ENCODE measurements at regions not wholly inside any gene's neighbourhood (a gene's known extent, or its start where the extent isn't known, plus 50 kb on each side); places are given as distances from the start of the nearest gene placed in this dataset.

DNA sequence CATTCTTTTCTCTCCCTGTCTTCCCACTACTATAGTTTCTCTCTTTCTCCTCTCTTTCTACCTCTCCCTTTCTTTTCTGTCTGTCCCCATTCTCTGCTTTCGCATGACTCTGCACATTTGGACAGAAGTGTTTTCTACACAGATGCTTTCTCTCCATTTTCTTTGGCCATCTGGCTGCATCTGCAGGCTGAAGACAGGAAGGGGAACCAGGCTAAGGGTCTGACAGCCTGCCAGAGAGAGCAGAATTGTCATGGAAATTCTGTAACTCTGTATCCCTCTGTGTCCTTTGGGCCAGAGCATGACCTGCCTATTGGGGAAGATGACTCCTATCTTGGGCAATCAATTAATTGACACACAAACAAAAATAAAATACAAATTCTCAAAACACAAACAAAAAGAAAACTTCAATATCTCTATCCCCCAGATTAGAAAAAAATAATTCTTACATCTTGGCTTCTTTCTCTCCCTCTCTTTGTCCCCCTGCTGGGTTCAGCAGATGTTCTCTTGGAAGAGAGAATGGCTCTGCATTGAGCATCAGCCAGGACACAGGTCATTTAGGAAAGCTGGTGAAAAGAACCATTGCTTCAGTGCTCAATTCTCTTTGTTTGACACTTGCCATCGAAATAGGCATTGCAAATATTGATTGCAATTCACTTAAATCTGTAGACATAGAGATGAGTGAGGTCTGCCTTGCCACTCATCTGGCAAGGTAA lies 415.9 kb upstream of the KLF4 start:
- Mint-ChIP-seq H3K4me1 (no peaks in the 10 kb centered on the region), H3K27me3 (no peaks in the 10 kb centered on the region), H3K4me3 (no peak overlapping the region), H3K9me3 (no peaks in the 10 kb centered on the region), H3K36me3 (ENCODE audit: low read depth) (no peaks in the 10 kb centered on the region), H3K27ac (no peak overlapping the region)
- no peak for DNase-seq
- ATAC-seq: no peak

DNA sequence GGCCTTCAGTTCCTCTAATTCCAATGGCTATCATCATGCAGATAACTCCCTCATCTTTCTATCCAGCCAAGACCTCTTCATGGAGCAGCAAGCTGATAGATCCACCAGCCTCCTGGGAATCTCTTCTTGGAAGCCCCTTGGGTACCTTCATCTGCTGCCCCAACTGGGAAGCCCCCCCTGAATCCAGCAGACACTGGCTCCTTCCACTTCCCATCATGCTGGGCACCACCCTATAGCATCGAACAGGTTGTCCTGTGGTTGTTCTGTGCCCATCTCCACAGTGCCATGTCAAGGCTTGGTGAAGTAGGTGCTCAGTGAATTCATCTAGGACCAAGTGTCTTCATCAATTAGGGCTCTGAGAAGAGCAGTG lies 410.4 kb upstream of the KLF4 start:
- no peak for DNase-seq
- Mint-ChIP-seq H3K27me3 (no peaks in the 10 kb centered on the region), H3K4me3 (no peak overlapping the region), H3K4me1 (no peaks in the 10 kb centered on the region), H3K36me3 (ENCODE audit: low read depth) (no peaks in the 10 kb centered on the region), H3K27ac (no peak overlapping the region), H3K9me3 (no peaks in the 10 kb centered on the region)
- no peak for ATAC-seq

DNA sequence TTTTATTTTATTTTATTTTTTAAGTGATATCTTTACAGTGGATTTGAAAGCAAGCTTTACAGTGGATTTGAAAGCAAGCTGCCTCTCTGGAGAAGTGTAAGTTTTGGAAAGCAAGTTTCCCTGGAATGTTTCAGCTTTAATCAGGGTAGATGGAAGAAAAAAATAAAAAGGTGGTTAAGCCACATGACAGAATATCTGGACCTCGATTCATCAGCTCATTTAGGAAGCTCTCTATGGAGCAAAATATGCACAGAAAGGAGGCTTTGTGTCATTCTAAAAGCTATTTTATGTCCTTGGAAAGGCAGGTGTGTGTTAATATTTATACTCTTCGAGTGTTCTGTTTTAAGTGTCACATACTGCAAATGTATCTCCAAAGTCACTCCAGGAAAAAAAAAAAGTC lies 409.2 kb upstream of the KLF4 start:
- Mint-ChIP-seq H3K27me3 (no peaks in the 10 kb centered on the region), H3K4me1 (no peaks in the 10 kb centered on the region), H3K36me3 (ENCODE audit: low read depth) (no peaks in the 10 kb centered on the region), H3K27ac (no peak overlapping the region), H3K4me3 (no peak overlapping the region), H3K9me3 (no peaks in the 10 kb centered on the region)
- no peak for ATAC-seq
- DNase-seq: no peak

DNA sequence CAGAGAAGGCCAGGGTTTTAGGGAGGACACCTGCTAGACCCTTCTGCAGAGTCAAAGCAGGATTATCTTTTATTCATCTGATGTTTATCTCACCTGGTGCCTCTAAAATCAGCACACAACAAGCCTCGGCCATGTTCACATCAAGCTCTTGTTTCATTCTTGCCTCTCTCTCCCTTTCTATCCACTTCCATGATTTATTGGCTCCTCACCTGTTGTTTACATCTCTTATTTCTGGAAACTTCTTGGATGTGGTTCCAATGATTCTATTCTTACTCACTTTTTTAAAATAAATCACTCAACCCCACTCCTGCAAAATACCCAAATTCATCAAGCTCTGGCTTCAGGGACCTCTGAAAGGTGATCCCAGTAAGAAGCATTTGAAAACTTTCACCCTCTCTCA lies 407.0 kb upstream of the KLF4 start:
- Mint-ChIP-seq H3K36me3 (ENCODE audit: low read depth) (no peaks in the 10 kb centered on the region), H3K27ac (no peak overlapping the region), H3K9me3 (peaks cover 3% of the 10 kb centered on the region), H3K4me3 (no peak overlapping the region), H3K4me1 (no peaks in the 10 kb centered on the region), H3K27me3 (no peaks in the 10 kb centered on the region)
- no peak for ATAC-seq
- DNase-seq: no peak

DNA sequence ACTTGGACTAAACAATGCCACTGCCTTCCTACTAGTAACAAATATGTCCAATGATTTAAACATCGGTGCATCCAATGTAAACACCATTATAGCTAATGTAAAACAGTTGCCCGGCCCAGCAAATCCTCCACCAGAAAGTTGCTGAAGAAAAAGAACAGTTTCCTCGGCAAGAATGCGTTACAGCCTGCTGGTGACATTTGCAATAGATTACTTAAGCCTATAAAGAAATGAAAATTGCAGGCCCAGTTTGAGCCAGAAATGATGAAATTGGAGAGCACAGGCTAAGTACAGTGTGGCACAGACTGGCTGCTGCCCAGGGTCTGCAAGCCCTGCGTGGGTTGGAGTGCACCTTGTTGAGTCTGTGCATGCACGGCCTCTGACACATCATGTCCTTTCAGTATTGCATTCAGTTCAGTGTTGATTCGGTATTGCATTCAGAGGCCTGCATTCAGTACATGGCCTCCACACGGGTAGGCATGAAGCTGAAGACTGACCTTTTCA lies 406.0 kb upstream of the KLF4 start:
- Mint-ChIP-seq H3K36me3 (ENCODE audit: low read depth) (no peaks in the 10 kb centered on the region), H3K4me1 (no peaks in the 10 kb centered on the region), H3K27ac (no peak overlapping the region), H3K27me3 (no peaks in the 10 kb centered on the region), H3K4me3 (no peak overlapping the region), H3K9me3 (peaks cover 3% of the 10 kb centered on the region)
- DNase-seq (no peak), ATAC-seq (no peak)

DNA sequence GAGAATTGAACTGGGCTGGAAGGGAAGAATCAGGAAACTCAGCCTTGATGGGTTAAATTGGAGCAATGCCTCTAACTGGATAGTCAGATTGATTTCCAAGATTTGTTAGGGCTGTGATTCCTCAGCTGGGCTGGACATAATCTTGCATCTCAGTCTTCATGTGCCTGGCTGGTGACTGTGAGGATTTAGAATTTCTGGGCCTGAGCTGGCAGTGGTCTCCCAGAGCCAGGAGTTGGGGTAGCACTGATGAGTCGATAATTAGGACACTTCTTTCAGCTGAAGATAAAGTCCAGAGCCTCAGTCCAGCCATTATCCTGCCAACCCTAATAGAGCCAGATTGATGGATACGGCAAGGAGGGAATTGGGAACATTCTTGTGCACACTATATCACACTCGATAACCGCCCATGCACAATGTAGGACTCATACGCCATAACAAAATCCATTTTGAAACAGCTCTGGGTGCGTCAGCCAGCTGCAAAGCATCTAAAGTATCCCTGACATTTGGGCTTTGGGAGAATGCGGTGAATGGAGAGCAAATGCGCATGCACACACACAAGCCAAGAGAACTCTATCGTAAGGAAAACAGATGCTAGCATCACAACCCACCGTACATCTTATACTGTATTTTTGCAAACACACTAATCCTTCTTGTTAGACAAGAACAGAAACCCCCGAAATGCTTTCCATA lies 405.1 kb upstream of the KLF4 start:
- Mint-ChIP-seq H3K27ac (no peak overlapping the region), H3K4me3 (no peak overlapping the region), H3K27me3 (no peaks in the 10 kb centered on the region), H3K36me3 (ENCODE audit: low read depth) (no peaks in the 10 kb centered on the region), H3K4me1 (no peaks in the 10 kb centered on the region), H3K9me3 (peaks cover 3% of the 10 kb centered on the region)
- ATAC-seq (no peak), DNase-seq (no peak)

DNA sequence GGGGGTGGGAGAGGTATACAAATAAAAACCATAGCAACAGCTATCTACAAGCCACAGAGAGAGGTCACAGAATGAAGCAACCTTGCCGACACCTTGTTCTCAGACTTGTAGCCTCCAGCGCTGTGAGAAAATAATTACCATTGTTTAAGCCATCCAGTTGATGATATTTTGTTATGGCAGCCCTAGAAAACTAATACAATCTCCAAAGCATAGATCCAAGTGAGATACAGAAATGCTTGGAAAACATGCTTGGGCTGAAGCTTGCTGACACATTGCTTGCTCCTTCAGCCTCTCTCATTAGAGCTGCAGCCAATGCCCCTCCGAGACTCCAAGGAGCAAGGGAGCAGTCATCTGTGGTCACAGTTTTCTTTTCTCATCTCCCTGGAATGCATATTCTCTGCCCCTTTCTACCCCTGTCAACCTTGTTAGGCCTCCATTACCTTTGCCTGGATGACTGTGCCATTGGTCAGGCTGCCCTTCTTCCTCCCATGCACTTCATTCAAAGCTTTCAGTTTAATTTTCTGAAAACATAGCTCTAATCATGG lies 401.4 kb upstream of the KLF4 start:
- ATAC-seq: no peak
- DNase-seq: no peak
- peaks cover 3% of the 10 kb centered on the region for H3K9me3 Mint-ChIP-seq
- H3K27ac Mint-ChIP-seq: no peak overlapping the region
- no peak overlapping the region for H3K4me3 Mint-ChIP-seq
- H3K4me1 Mint-ChIP-seq: no peaks in the 10 kb centered on the region
- no peaks in the 10 kb centered on the region for H3K27me3 Mint-ChIP-seq
- H3K36me3 Mint-ChIP-seq (ENCODE audit: low read depth): no peaks in the 10 kb centered on the region

DNA sequence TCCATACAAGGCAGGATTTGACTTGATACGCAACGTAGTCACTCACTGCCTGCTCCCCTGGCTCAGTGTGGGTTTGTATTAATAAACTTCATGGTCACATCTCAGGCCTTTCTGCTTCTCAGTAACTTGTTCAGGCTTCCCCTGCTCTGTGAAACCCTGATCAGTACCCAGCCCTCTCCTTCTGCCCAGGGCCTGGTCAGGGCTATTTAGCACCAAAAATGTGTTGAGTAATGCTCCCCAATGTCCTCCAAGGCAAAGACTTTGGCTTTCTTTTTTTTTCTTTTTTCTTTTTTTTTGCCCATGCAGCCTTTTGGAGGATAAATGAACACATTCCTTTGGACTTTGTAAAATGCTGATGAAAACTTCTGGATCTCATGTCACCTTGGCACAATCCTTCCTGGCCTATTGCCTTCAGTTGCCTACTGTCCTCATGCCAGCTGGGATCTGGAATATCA lies 399.2 kb upstream of the KLF4 start:
- Mint-ChIP-seq H3K27me3 (no peaks in the 10 kb centered on the region), H3K4me3 (no peak overlapping the region), H3K27ac (no peak overlapping the region), H3K4me1 (peaks cover 3% of the 10 kb centered on the region), H3K9me3 (peaks cover 3% of the 10 kb centered on the region), H3K36me3 (ENCODE audit: low read depth) (no peaks in the 10 kb centered on the region)
- DNase-seq: no peak
- no peak for ATAC-seq

DNA sequence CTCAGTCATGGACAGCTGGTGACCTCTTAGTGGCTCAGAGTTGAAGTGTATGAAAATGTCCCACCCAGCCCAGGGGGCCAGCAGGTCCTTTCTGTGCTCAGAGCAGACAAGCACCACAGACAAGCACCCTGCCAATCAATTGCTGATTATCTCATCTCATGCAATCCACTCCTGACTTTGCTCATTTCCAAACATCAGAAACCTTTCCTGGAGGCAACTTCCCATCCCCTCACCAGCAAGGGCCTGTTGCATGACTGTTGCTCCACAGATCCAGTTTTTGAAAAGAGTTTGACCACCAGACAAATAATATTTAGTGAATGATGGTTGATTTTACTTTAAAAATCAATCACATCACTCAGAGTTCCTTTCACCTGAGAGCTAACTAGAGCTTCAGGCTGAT lies 397.3 kb upstream of the KLF4 start:
- H3K27ac Mint-ChIP-seq: no peak overlapping the region
- ATAC-seq: no peak
- no peak for DNase-seq

DNA sequence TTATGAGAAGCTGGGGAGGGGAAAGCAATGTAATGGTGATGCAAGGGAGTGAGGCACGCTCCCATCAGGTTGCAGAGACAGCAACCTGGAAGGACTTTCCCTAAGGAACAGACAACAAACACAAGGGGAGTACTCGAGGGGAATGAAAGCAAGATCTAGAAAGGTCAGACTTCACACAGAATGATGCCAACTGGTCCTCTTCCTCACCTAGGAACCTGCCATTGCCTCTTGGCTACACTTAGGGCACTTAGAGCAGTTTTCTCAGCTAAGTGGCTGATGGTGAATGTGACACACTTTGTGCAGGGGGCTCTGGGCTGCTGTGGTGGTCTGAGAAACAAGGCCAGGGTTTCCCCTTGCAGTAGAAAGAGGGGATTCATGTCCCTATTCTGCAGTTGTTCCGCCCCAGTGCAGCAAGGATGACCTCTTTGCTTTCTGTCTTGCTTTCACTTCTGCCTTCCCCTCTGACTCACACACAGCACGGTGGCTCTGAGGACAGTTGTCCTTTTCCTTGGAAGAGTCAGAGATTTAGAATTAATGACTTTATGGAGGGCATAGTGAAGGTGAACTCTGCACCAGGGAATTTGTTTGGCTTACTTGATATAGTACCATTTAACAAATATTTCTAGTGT lies 394.0 kb upstream of the KLF4 start:
- H3K36me3 Mint-ChIP-seq (ENCODE audit: low read depth): no peaks in the 10 kb centered on the region
- ATAC-seq: no peak
- H3K4me1 Mint-ChIP-seq: peaks cover 5% of the 10 kb centered on the region
- peaks cover 3% of the 10 kb centered on the region for H3K9me3 Mint-ChIP-seq
- H3K4me3 Mint-ChIP-seq: no peak overlapping the region
- H3K27me3 Mint-ChIP-seq: peaks cover 2% of the 10 kb centered on the region
- no peak for DNase-seq
- no peak overlapping the region for H3K27ac Mint-ChIP-seq

More for the DNA sequence above, 397.3 kb upstream of the KLF4 start:
- H3K9me3 Mint-ChIP-seq: peaks cover 2% of the 10 kb centered on the region
- no peaks in the 10 kb centered on the region for H3K36me3 Mint-ChIP-seq (ENCODE audit: low read depth)
- peaks cover 5% of the 10 kb centered on the region for H3K4me1 Mint-ChIP-seq
- no peaks in the 10 kb centered on the region for H3K27me3 Mint-ChIP-seq
- no peak overlapping the region for H3K4me3 Mint-ChIP-seq

DNA sequence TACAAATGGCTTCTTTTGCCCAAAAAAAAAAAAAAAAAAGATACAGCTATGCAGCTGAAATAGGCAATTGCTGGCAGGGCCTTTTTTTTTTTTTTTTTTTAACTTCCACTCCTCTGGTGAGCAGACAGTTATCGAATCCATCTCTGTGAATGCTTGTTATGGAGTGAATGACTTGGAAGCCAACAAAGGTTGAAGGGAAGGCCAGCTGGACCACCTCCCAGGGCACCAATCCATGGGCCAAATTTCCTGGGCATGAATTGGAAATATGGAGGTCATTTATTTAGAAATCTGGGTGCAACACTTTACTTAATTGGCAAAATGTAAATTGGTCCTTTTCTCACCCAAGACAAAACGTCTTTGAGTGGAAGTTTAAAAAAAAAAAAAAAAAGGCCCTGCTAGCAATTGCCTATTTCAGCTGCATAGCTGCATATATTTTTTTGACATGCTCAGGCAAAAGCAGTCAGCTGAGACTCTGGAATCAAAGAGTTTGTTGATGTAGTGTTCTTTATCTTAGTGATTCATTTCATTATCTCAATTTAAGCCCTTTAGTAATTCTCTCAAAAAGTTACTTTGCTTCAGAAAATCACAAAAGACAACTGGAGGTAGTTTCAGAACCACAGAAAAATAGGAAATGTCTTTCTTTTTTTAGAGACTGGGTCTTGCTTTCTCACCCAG lies 392.2 kb upstream of the KLF4 start:
- ATAC-seq (no peak), DNase-seq (no peak)
- H3K9me3 Mint-ChIP-seq: peaks cover 3% of the 10 kb centered on the region
- no peaks in the 10 kb centered on the region for H3K36me3 Mint-ChIP-seq (ENCODE audit: low read depth)
- H3K4me1 Mint-ChIP-seq: peaks cover 5% of the 10 kb centered on the region
- H3K4me3 Mint-ChIP-seq: no peak overlapping the region
- no peak overlapping the region for H3K27ac Mint-ChIP-seq
- peaks cover 2% of the 10 kb centered on the region for H3K27me3 Mint-ChIP-seq

DNA sequence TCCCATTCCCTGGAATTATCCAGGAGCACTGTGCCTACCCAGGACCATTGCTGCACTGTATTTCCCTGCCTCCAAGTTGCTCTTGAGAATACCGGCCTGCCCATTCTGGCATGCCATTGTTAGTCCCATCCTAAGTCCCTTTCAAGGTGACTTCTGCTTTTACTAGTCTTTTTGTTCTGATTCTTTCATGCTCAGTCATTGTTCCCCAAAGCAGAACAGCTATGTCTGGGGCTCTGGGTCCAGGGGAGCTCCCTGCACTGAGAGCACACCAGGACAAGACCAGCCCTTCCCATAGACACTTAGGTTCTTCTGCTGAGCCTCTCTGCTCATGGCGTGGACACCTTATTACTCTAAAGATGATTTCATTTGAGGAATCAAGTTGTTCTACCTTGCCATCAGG lies 388.9 kb upstream of the KLF4 start:
- Mint-ChIP-seq H3K4me1 (peaks cover 15% of the 10 kb centered on the region), H3K27me3 (peaks cover 2% of the 10 kb centered on the region), H3K27ac (no peak overlapping the region), H3K4me3 (no peak overlapping the region), H3K36me3 (ENCODE audit: low read depth) (no peaks in the 10 kb centered on the region), H3K9me3 (peaks cover 3% of the 10 kb centered on the region)
- DNase-seq: no peak
- no peak for ATAC-seq

DNA sequence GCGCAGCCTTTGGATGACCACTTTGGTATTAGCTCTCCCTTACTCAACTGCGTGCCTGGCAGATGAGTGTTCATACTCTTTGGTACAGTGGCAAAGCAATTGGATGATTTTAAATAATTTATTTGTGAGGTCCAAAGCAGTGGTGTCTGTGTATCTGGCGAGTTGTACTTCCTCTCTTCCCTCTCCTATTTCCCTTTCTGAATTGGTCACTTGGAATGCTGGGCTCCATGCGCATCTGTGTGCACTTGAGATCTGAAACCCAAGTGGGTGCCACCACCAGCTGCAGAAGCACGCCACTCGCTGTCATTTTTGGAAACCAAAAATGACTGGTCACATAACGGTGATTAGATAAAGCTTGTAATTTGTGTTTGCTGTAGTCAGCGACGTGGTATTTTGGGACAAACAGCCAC lies 386.0 kb upstream of the KLF4 start:
- Mint-ChIP-seq H3K9me3 (peaks cover 3% of the 10 kb centered on the region), H3K36me3 (ENCODE audit: low read depth) (no peaks in the 10 kb centered on the region), H3K27ac (no peak overlapping the region), H3K4me1 (peaks cover 20% of the 10 kb centered on the region), H3K27me3 (peaks cover 2% of the 10 kb centered on the region), H3K4me3 (no peak overlapping the region)
- no peak for DNase-seq
- ATAC-seq: no peak

DNA sequence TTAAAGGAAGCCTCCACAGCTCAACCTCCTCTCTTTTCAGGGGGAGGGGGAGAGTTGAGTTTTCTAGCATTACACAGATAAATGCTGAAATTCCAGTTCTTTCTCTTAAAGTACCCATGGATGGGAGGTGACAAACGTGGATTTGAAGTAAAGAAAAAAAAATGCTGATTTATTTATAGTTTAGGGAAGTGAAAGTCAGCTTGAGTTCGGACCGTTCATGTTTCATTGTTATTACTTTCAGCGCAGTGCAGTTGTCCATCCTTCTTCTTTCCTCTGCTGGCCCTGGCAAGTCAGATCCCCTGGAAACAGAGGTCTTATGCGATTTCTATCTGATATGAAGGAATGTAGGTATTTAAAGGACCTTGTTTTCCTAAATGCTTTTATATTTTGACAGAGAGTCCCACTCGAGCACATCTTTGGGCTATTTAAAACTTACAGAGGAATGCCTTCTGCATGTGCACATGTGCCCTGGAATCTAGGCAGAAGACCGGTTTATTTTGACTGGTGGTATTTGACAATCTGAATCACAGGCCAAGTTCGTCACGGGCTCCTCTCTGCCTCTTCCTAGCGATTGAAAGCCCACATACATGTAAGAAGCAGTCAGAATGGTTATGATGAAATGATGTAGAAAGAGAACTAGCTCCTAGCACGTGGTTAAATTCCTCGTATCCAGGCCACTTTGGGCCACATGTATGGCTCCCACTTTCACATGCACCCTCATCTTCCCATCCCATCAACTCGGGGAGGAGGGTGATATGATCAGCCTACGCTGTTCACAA lies 385.2 kb upstream of the KLF4 start:
- peaks cover 3% of the 10 kb centered on the region for H3K9me3 Mint-ChIP-seq
- peaks cover 20% of the 10 kb centered on the region for H3K4me1 Mint-ChIP-seq
- ATAC-seq: no peak
- peaks cover 2% of the 10 kb centered on the region for H3K27me3 Mint-ChIP-seq
- no peaks in the 10 kb centered on the region for H3K36me3 Mint-ChIP-seq (ENCODE audit: low read depth)
- H3K27ac Mint-ChIP-seq: no peak overlapping the region
- no peak for DNase-seq
- H3K4me3 Mint-ChIP-seq: no peak overlapping the region
